HG03439 (cell line): ENCODE measurements at regions not wholly inside any gene's neighbourhood (a gene's known extent, or its start where the extent isn't known, plus 50 kb on each side); places are given as distances from the start of the nearest gene placed in this dataset.
"Not testable (repeated sequence)": the region's sequence is repeated elsewhere in the genome, so short reads cannot be mapped to it uniquely, and the experiment has no call there.

Source experiments
- ATAC-seq: cut with Tn5 transposase; IDR thresholded peaks from one replicate; pipeline ENCODE4 v1.9.1; 2021; ENCODE audit warnings: mild to moderate bottlenecking, moderate library complexity; ENCODE audit not compliant: unreplicated experiment

DNA sequence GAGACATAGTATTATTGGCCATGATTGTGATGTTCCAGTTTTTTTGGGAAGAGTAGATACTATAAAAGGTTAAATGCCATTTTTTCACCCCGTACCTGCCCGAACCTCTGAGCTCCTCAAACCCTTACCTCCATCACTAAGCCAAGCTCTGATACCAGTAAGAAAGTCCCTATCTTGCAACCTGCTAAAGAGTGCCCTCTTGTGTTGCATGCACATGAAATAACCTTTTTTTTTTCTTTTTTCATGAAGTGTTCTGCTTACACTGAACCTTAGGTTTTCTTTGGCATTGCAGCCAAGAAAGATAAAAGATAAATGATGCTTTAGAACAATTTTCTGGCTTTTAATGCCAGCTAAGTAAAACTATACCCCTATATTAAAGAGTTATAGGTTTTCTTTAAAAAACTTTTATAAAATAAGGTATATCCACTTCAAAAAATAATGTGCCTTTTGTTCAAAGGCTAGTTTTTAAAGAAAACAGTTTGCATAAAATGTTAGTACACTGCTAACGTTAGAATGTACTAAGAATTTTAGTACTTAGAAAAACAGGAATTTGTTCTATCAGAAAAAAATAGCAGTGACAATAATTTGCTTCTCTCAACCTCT is 295.3 kb upstream of the PMFBP1 start:
- no peak for ATAC-seq

DNA sequence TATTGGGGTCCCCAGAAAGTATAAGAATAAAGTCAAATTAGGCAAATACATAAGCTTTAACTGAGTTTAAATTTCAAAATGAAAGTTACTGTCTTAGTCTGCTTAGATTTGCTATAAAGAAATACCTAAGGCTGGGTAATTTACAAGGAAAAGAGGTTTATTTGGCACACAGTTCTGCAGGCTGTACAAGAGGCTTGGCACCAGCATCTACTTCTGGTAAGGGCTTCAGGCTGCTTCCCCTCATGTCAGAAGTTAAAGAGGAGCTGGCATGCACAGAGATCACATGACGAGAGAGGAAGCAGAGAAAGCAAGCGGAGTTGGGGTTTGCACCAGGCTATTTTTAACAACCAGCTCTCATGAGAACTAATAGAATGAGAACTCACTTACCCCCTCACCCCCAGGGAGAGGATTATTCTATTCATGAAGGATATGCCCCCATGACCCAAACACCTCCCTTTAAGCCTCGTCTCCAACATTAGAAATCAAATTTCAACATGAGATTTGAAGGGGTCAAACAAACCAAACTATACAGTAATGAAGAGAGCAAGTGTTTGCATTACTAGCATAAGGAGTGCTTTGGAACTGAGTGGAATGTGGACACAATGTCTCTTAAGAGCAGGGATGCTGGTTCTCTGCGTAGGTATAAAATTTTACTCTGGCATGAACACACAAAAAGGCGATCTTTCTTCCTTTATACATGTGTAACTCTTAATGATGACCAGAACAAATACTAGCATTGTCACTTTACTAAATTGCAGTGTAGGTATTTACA is 292.8 kb upstream of the PMFBP1 start:
- ATAC-seq = no peak

DNA sequence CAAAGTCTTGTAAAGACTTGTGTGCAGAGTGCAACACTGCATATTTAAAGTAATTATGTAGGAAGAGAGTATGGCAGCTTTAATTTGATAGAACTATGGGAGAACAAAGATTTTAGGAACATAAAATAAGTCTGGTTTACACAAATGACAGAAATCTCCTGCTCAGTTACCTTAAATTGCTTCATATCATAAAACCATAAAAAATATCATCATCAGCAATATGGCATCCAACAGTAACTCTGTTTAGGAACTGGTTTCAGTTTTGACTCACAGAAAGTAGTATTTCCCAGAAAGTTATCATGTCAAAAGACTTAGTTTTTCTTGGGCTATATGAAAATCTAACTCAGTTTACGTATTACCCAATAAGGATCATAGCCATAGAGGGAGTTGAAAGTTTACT is 292.1 kb upstream of the PMFBP1 start:
- no peak for ATAC-seq

DNA sequence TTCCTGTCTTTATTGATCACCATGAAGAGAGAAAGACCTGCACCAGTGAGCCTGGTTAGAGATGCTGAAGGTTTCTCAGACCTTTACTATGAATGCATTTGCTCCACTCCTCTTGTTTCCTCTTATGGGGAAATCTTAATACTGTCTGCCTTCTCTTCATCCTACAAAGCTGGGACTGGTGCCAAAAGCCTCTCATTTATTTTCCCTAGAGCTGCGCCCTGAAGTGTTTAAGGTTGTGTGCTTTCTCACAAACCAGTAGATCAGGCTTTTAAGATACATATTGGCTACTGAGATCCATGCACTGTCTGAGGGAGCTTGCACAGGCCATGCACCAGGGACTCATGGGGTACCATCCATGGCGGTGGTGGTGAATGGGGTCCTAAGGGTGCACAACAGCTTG is 286.1 kb upstream of the PMFBP1 start:
- ATAC-seq = no peak

DNA sequence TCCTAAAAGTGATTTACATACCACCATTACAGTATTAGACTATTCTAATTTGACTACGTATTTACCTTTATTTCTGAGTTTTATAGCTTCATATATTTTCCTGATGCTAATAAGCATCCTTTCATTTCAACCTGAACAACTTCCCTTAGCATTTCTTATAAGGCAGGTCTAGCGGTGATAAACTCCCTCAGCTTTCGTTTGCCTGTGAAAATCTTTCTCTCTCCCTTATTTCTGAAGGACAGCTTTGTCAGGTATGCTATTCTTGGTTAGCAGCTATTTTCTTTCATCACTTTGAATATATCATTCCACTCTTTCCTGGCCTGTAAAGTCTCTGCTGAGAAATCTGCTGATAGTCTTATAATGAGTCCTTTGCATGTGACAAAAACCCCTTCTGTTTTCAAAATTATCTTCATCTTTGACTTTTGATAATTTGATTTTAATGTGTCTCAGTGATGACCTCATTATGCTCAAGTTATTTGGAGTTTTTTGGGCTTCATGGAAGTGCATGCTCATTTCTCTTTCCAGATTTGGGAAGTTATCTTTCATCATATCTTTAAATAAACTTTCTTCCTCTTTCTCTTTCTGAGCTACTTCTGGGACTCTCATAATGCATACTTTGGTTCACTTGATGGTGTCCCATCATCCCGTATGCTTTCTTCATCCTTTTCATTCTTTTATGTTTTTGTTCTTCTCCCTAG is 285.4 kb upstream of the PMFBP1 start:
- no peak for ATAC-seq

DNA sequence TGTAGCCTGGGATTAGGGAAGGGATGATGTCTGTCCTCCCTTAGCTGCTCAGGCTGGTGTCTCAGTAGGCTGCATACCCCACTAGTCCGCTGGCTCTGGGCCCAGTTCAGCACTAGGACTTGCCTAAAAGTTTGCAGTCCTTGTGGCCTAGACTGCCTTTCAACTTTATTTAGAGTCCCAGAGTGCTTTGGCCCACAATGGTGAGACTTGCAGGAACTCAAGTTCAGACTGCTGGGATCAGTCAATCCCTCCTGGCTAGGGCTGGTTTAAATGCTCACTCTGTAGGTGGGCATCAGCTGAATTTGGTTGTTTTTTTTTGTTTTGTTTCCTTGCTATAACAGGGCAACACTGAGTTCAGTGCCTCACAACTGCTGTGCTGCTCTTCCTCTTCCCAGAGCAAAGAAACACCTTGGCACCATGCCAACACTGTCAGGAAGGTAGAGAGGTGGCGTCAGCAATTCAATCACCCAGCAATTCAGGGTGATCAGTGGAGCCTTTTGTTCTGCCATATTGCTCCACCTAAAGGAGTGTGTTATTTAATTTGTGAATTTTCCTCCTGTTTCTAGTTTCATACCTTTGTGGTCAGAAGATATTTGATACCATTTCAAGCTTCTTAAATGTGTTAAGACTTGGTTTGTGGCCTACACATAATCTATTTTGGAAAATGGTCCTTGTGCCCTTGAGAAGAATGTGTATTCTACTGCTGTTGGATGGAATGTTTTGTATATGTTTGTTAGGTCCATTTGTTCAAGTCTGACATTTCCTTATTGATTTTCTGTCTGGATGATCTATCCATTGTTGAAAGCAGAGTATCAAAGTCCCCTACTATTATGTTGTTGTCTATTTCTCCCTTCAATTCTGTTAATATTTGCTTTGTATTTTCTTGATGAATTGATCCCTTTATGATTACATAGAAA is 284.0 kb upstream of the PMFBP1 start:
- ATAC-seq = no peak

DNA sequence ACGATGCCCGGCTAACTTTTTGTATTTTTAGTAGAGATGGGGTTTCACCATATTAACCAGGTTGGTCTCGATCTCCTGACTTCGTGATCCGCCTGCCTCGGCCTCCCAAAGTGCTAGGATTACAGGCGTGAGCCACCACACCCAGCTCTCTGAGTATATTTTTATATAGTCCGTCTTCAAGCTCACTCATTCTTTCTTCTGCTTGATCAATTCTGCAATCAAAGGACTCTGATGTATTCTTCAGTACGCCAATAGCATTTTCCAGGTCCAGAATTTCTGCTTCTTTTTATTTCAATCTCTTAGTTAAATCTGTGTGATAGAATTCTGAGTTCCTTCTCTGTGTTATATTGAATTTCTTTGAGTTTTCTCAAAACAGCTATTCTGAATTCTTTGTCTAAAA is 281.9 kb upstream of the PMFBP1 start:
- not testable (repeated sequence) for ATAC-seq

DNA sequence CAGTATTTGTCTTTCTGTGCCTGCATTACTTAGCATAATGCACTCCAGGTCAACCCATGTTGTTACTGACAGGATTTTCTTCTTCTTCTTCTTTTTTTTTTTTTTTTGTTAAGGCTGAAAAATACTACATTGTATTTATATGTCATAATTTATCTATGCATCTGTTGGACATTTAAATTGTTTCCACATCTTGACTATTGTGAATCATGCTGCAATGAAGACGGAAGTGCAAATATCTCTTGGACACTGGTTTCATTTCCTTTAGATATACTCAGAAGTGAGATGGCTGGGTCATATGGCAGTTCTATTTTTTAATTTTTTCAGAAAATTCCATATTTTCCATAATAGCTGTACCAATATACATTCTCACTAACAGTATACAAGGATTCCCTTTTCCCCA is 272.7 kb upstream of the PMFBP1 start:
- ATAC-seq = no peak

DNA sequence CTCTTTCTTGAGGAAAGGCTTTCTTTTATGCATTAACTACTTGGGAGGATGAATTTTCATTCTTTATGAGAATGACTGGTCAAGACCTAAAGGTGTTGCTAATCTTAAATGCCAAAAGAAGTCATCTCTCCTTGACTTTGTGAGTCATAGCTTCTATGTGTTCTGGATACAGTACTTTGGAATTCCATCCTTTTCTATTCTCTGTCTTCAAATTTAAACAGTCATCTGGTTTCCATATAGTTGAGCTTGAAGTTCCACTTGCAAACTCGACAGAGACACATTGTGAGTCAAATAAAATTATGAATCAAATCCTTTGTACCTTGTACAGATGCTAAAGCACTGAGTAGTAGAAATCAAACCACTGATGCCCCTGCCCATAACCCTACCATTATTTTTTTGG is 271.9 kb upstream of the PMFBP1 start:
- no peak for ATAC-seq

DNA sequence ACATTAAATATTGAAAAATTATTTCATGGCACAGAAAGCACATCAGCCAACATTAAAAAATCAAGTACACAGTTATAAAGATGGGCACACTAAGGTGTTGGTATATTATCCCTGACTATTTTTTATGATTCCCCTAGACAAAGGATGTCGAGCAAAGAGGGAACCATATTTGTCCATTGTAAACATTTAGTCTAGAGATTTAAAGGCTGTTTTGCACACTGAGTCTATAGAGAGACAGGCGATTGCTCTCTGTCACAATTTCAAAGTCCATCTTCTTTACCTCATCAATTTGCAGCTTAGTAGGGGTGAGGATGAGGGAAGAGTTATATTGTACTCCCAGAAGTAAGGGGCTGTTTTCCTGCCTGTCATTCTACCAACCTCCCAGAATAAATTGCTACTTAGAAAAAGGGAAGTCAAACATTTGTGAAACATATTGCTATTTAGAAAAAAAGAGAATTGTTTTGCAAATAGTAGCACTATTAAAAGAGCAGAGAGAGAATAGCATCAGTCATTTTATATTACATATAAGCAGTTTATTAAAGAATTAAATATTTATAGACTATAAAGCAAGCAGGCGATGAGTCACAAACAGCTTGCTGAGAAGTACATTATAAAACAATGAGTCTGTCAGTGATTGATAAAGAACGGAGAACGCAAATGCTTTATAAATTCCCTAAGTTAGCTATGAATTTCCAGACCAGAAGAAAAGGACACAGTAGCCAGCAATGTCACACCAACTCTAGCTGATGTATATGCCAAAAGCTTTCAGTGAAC is 270.6 kb upstream of the PMFBP1 start:
- ATAC-seq = no peak

DNA sequence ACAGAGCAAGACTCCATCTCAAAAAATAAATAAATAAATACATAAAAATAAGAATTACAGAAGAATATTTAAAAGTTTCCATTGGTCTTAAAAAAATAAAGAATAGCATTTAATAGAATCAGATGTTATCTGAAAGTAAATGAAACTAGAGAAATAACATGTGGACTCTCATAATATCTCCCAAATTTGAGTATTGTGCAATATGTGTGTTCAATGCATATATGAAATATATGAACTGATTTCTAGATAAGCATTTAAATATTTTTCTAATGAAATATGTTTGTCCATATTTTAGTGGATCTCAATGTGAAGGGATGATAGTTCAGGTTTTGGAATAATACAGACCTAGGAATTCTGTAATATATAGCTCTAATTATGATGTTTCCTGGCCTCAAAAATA is 265.9 kb upstream of the PMFBP1 start:
- ATAC-seq = no peak

DNA sequence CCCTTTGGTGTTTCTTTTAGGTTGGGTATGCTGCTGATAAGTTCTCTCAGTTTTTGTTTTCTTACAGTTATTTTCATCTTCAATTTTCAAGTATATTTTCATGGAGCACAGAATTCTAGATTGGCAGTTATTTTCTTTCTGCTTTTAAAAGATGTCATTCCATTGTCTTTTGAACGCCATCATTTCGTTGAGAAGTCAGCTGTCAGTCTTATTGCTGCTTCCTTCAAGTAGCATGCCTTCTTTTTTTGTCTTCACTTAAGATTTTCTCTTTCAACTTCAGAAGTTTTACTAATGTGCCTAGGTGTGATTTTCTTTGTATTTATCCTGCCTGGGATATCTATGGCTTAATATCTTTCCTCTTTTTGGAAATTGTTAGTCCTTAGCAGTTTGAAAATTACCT is 262.2 kb upstream of the PMFBP1 start:
- no peak for ATAC-seq

DNA sequence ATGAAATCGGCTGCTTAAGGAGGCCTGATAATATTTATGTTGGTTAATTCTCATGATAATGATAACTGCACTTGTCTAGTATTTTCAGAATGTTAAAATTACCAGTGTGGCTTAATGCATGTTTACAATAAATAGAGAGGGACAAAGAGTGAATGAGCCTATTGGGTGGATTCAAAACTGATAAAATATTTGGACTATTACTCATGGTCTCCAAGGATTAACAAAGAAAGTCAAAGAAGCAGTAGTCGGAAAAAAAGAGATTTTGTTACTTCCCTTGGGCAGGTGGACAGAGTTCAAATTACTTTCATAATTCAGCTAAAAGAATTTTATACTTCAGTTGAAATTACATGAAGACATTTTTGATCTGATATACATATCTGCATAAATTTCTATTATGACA is 258.2 kb upstream of the PMFBP1 start:
- no peak for ATAC-seq

DNA sequence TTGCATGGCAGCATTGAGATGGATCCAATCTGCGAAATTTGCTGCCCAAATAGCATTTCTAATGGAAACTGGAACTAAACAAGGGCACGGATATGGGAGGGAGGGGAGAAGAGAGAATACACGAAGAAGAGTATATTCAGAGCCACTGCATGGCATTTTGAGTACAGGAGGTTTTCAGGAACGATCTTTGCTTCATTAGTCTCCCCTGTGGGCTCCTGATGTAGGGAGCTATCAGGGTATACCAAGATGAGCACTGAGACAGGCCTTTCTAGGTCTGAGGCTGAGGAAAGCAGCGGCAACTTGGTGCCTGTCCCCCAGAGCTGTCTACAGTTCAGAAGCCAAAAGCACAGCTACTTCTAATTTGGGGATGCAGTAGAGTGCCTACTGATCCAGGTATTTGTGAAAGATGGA is 257.7 kb upstream of the PMFBP1 start:
- ATAC-seq = no peak

DNA sequence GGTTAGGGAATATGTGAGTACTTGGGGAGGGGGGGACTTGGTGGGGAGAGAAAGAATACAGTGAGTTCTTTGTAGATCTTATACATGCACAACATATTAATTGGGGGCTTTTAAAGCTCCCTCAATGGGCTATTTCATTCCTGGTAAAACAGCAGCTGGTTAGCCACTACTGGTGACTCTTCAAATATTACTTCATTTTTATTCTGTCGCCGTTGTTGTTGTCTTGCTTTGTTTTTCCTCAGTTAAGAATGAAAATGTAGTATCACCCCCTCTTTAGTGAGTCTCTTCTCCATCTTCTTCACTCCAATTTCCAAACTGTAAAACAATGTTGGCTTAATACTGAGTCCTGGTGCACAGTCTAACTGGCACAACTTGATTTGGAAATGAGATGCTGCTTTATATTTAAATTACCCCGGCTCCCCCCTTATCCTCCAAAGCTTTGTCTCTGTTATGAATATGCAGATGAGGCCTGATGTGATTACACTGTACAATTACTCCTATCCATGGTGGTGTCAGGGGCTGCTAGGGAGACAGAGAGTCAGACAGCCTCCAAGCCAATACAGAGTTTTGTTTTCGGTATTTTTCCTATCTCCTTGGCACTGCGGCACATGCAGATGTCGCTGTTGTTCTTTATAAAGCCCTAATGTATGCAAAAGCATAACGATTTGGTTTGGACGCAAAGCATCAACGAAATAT is 256.9 kb upstream of the PMFBP1 start:
- ATAC-seq = no peak

DNA sequence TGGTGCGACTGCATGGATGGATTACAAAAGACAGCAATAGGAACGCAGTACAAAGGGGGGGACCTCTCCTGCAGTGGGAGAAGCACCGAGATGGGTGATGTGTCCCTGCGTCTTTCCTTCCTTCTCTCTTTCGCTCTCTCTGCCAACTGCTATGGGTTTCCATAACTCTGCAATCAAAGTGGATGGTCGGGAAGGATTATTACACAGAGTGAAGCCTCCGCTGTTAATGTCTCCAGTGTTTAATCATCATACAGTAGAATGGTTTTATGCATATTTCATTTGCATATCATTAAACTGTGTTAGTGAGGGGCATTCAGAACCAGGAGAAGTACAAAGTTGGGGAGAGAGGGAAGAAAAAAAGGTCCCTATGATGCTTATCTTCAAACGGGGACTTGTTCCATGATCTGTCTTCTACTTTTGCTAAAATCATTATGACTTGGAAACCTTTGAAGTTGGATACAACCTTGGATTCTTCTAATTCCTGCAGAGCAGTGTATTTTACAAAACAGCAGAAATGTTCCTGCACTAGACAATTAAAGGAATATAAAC is 255.9 kb upstream of the PMFBP1 start:
- no peak for ATAC-seq

DNA sequence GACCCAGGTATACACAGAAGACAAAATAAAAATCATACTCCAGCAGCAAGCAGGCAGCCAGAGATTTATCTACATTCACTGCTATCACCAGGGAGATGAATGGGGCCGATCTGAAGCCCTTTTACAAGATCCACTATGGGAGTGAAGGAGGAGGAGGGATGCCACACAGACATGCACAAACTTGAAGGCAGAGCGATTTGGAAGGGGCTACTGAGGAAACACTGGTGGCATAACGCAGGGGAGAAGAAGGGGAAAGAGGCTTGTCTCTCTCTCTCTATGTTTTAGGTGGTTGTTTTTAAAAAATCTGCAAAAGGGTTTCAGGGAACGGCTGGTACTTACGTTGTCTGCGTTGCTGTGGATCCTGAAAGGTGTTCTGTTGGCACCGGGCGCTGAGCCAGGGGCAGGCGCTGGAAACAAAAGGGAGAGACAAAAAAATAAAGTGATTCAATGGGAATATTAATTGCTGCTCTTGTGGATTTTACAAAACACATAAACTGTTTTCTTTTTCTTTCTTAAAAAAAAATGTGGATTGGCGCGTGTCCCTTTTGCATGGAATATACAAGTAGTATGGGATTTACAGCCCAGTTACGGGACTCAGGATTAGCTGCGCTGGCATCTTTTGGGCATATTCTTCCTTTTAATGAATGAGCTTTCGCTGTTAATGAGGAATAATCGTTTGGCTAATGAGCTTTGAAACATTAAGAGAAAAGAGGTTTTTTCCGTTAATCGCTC is 255.3 kb upstream of the PMFBP1 start:
- ATAC-seq = no peak

DNA sequence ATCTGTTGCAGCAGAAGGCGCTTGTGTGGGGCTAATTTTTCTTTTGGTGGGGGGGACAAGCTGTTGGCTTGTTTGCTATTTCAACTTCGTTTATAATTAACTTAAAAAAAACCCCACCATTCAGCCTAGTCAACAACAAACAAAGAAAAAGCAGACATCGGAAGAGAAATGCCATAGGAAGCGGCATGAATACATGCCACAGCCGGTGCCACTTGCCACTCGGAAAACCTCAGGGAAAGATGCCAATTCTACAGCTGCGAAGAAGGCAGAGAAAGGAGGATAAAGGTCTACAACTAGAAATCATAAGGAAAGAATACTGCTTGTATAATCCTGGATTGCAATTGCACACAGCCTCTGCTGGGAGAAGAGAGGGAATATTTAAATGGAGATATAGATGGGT is 254.4 kb upstream of the PMFBP1 start:
- no peak for ATAC-seq
